NB4 (cell line): ENCODE measurements at regions not wholly inside any gene's neighbourhood (a gene's known extent, or its start where the extent isn't known, plus 50 kb on each side); places are given as distances from the start of the nearest gene placed in this dataset.
"Not testable (repeated sequence)": the region's sequence is repeated elsewhere in the genome, so short reads cannot be mapped to it uniquely, and the experiment has no call there.

Experiments
- DNase-seq: peaks from one replicate; pipeline ENCODE4 v3.0.0; 2010; ENCODE audit warnings: low read depth
- H3K4me3 ChIP-seq: one replicate; pipeline ENCODE4 v1.5.1; 2011; ENCODE audit warnings: mild to moderate bottlenecking, low read depth, low read length, moderate library complexity
- CTCF ChIP-seq: IDR thresholded peaks from one replicate; pipeline ENCODE4 v1.5.1; 2012; ENCODE audit warnings: low read depth, low read length
- MAX ChIP-seq: IDR thresholded peaks from 2 replicates; pipeline ENCODE4 v1.6.1; 2011; ENCODE audit warnings: low read depth, low read length
- MYC ChIP-seq: IDR thresholded peaks from 2 replicates; pipeline ENCODE4 v1.6.1; 2011; ENCODE audit warnings: low read depth, low read length
- POLR2A ChIP-seq: IDR thresholded peaks from 2 replicates; pipeline ENCODE4 v1.6.1; 2011; ENCODE audit warnings: mild to moderate bottlenecking; ENCODE audit not compliant: insufficient read length; ENCODE audit errors: extremely low read depth

- no peak overlapping the region for H3K4me3 ChIP-seq
- TF ChIP-seq POLR2A = no peak
- no peak for TF ChIP-seq MYC
- TF ChIP-seq MAX = no peak
- TF ChIP-seq CTCF = no peak
- no peak for DNase-seq
Observed at GRCh38 chr14:76701981-76702380, 59.3 kb upstream of the VASH1 start.

GRCh38 chr14:76705214-76705613, 56.1 kb upstream of the VASH1 start:
- TF ChIP-seq MAX = no peak
- no peak for TF ChIP-seq POLR2A
- TF ChIP-seq CTCF = no peak
- no peak for TF ChIP-seq MYC
- no peak for DNase-seq
- no peak overlapping the region for H3K4me3 ChIP-seq

GRCh38 chr14:76706207-76706606, 55.1 kb upstream of the VASH1 start:
- DNase-seq, H3K4me3 ChIP-seq: not testable (repeated sequence)

- DNase-seq = no peak
- TF ChIP-seq CTCF (no peak), MAX (no peak), POLR2A (no peak), MYC (no peak)
- H3K4me3 ChIP-seq = no peak overlapping the region
Observed at GRCh38 chr14:76706811-76707210, 54.5 kb upstream of the VASH1 start.

GRCh38 chr14:76708028-76708427, 53.2 kb upstream of the VASH1 start:
- DNase-seq = no peak
- TF ChIP-seq CTCF (no peak), POLR2A (no peak), MAX (no peak), MYC (no peak)
- H3K4me3 ChIP-seq = no peak overlapping the region

GRCh38 chr14:76708771-76709170, 52.5 kb upstream of the VASH1 start:
- TF ChIP-seq MYC (no peak), POLR2A (no peak), MAX (no peak), CTCF (no peak)
- H3K4me3 ChIP-seq = no peak overlapping the region
- DNase-seq = no peak
